HG03103 (cell line): ENCODE measurements at regions not wholly inside any gene's neighbourhood (a gene's known extent, or its start where the extent isn't known, plus 50 kb on each side); places are given as distances from the start of the nearest gene placed in this dataset.
"Not testable (repeated sequence)": the region's sequence is repeated elsewhere in the genome, so short reads cannot be mapped to it uniquely, and the experiment has no call there.

ENCODE experiments used
- ATAC-seq: cut with Tn5 transposase; IDR thresholded peaks from one replicate; pipeline ENCODE4 v1.9.1; 2021; ENCODE audit warnings: low read depth; ENCODE audit not compliant: unreplicated experiment

DNA sequence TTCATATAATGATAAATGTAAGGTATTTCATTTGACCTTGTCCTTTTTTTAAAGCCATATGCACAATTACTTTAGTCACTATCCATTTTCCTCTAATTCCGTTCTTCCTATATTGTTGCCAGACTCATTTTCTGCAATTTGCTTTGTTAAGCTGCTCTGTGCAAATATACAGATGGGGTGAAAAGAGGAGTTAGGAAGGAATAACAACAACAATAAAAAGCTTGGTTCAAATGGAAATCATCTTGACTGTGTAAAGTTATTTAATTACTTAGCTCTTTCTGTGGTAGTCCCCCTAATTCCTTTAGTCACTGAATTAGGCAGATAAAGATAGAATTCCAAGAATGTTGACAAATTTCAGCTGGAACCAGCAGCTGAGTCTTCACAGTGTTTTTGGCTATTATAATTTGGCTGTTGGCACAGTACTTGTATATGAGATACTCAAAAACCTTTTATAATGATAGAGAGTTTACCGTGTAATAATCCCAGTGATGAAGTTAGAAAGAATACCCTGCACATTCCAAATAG lies 838.0 kb downstream of the RPS29 start:
- ATAC-seq: no peak

DNA sequence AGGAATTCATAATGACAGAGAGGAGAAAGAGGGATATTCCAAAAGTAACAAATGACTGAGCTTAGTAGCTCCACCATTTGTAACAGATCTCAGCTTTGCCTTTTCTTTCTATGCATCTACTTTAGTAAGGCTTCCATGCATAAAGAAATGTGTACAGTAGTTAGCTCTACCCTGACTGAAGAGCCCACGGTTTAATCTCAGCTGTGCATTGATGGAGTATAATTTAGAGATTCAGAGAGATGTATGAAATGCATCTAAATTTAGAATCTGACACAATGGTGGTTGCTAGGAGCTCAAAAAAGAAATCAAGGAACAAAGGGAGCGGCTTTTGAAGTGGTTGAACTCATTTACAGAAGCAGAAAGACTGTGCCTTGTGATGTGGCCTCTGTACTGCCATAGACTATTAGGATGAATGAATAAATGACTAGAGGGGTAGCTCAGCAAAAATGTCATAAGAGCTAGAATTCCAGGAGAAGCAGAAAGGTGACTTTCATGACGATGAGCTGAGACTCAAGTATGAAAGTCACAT lies 838.6 kb downstream of the RPS29 start:
- ATAC-seq: no peak

DNA sequence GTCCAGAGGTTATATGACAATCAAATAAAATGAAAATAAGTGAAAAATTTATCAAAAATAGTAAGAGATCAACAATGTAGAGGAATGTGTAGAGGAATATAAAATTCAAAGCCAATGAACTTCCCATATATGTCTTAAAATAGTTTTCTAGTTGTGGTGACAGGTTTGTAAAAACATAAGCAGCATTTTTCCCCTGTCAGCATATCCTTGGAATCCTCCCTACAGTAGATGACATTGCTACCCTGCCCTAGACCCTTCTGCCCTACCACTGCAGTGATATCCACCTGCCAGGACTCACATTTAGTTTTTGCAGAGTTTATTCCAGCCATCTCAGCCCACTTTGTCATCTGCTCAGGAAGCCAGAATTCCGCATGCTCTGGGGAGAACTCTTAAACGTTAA lies 842.0 kb downstream of the RPS29 start:
- no peak for ATAC-seq

DNA sequence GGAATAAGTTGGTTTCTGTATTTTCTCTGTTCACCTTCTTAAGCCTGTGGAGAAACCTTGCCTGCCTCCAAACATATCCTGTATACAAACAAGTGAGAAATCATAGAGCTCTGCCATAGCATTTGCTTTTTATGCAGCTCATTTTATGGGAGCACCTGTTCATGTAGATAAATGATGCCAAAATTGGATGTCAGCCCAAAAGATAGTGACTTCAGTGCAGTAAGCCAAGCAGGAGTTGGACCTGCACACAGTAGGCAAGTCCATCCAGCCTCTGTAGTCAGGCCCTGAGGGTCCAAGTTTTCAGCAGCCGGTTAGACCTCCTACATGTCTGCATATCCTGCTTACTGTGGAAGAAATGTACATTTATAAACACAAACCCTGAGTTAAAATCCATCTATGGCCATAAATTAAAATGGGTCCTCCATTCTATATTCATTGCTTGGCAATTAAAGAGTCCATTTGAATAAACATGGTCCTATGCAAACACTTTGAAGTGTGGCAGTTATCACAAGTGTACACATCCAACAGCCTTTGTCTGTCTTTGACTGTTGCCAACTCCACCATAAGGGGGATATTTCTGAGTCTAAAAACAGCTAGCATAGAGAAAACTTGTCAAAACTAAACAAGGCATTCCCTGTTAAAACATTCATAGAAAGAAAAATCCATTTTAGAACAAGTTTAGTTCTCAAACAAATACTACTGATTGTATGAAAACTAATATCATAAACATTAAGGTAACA lies 847.8 kb downstream of the RPS29 start:
- no peak for ATAC-seq

DNA sequence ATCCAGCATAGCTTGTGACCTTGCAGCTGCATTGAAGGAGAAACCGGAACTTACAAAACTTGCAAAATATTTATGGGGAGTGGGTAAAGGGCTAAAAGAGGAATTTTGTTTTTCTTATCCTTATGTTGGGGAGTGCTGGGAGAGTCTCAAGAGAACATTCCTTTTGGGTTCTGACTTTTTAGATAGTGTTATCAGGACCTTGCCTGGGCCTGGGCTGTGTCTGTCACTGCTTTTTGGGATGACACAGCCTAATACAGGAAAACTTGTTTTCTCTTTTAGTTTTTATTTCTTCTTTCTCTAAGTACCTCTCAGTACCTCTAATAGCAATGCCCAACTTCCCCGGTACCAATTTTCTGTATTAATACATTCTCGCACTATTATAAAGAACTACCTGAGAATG lies 850.6 kb downstream of the RPS29 start:
- ATAC-seq: no peak

DNA sequence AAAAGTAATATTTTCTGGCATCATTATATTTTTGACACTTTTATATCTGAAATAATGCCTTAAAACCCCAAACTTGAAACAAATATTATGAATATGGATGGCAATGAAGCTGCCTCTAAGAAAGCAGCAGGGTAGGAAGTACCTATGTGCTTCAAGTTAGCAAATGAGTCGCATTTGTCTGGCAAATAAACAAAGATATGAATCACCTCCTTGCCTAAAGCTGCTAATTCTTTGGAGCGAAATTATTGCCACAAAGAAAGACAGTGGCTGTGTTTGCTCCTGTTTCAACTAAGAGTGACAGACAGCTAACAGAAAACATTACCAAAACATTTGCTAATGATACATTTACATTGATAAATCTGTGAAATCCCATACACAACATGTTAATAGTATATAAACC lies 854.9 kb downstream of the RPS29 start:
- no peak for ATAC-seq

DNA sequence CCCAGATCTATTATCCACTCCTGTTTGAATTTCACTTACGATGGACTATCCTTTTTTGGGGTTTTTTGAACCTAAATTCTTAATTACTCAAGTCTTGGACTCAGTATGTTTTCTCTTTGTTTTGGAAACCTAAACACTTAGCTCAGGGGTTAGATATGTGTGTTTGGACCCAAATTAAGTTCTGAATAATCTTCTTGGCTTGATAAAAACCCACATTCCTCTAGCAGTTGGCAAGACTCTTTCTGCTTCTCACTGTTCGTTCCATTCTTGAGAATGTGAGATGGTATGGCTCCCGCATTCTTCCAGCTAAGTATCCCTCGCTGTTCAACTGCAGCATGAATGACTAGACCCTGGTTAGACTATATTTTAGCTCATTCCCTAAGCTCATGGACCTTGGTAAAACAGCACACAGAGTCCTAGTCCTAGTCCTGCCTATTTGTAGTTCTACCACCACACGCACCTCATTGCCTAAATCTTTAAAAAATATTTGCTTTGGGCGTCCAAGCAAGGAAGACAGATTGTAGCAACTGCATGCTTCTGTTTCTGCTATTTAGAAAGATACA lies 860.0 kb downstream of the RPS29 start:
- ATAC-seq: no peak

DNA sequence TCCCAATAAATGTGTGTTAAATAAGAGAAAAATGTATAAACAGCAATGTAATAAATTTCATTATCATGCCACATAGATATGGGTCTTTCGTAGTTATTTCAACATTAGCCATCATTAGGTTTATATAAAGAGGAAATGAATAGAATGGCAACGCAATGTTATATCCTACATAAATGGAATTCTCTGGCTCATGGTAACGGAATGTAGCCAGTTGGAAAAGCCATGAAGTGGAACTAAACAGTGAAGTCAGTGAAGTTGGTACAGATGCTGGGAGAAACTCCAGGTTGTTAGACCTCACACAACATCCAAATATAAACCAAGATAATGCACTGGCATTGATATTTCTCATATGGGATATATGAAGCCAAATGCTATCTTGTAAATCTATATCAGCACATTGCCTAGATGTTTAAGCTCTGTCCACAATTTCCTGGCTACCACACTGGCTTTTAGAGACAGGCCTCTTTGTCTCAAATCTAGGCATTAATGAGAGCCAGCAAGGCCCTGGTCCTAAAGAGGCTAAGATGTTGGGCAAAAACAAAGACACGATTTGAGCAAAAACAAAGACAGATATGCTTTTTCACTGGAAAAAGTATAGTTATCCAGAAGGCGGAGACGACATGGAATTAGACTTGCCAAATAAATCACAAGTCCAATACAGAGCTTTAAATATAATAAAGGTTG lies 861.0 kb downstream of the RPS29 start:
- ATAC-seq: no peak

DNA sequence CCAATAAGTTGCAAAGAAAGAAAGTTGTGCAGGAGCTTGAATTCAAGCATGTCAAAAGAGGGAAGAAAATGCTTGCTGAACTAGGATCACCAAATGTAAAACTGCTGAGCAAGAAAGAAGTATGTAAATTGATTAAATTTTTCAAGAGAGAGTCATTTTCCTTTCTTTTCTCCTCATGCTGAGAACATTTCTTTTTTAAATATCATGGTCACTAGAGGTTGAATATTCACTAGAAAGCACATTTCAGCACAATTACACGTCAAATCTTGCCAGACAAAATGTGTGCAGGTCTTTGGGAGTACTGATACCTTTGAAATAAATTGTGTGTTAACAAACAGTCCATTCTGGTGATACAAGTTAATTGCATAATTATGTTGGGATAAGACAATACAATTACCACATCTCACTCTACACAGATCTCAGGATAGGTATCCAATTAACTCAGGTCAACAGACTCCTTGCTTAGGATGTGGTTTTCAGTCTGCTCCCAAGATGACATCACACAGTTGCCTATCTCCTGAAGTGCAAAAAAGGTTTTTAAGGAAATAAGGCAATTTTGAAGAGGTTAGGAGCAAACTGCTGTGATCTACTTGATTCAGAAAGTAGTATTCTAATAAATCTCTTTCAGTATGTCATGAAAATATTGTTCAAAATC lies 862.2 kb downstream of the RPS29 start:
- no peak for ATAC-seq

DNA sequence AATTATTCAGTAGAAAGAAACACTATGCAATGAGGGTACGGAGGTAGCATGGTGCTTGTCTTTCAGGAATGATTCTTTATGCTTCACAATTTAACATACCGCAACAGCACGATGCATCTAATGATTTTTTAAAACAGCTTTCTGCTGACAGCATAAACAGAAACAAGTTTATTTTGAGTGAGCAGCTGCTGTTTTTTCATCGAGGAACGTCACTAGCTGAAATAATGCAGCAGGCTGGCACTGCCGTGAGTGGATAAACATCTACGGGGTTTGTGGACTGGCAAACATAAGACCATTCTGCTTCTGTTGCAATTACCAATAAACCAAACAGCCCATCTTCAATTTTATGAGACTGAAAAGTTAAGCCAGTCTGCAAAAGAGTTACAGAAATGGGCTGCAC lies 871.8 kb downstream of the RPS29 start:
- no peak for ATAC-seq

DNA sequence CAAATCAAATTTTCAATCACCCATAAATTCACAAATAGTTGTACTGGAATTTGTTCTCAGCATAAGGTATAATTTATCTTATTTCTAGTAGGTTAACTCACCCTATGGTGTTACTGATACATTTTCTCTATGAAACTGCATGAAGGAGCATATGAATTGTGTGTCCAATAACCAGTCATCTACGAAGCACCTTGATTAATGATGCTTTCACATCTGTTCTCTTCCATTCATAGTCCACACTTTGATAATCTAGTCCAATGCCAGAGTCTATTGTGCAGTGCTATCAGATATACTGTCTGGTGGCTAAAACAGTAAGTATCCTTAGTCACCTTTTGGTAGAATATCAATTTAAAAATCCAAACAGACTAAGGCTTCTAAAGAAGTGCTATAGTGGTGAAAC lies 876.0 kb downstream of the RPS29 start:
- no peak for ATAC-seq

DNA sequence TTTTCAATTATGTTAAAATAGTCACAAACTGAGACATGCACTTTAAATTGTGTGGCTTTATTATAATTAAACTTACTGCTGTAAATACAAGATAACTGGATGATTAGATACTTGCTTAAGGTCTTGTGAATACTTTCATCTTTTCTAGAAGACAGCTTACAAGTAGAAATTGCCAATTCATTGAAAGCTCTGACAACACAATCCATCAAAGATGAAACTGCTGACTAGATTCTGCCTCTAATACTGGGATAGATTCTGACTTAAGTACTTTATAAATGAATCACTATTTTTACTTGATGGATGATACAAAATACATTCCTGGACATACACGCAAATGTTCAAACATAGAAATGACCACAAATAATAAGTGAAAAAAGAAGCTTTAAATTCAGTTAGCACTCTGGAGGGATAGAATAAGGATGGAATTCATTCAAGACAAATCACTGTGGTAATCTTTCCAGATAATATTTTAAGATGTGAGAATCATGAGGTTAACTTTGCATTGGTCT lies 876.8 kb downstream of the RPS29 start:
- no peak for ATAC-seq

DNA sequence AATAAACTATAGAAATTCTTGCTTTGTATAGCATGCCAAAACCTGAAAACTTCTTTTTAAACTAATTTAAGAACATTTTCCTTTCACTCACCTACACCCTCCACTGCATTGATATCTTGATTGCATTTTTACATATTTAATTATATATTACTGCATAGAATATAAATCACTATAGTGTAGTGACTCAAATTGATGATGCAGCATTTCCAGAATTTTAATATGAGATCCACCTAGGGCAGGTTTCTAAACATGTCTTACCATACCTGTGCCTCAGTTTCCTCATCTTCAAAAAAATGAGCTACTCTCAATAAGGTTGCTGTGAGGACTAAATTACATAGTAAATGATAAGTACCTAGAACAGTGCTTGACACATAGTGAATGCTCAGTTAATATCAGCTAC lies 881.5 kb downstream of the RPS29 start:
- ATAC-seq: no peak

DNA sequence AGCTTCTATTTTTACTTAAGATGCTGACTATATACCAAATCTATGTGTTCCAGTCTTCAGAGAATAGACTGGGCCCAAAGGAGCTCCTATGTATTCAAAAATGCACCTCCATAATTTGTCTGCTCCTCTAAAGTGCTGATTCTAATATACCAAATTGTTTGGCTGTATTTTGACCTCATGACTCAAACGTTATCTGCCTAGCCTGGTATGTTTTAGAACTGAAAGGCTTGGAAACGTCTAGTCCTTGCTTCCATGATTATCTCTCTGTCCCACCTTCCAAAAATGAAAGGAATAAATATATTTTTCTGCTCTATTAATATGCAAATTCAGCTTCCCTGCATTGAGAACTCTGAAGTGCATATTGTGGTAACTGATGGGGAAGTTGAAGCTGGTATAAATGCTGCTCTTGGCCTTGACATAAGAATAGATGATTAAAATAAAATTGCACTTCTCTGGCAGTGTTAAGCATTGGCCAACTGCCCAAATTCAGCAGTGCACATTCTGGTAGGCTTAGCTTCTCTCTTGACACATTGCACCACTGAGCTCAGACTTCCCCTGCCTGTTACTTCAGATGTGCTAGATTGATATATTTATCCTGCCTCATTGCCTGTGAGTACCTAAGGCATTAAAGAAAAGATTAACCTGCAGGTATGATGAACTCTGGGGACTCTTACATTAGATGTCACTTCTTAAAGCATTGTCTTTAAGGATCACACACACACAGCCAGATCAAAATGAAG lies 882.3 kb downstream of the RPS29 start:
- no peak for ATAC-seq

DNA sequence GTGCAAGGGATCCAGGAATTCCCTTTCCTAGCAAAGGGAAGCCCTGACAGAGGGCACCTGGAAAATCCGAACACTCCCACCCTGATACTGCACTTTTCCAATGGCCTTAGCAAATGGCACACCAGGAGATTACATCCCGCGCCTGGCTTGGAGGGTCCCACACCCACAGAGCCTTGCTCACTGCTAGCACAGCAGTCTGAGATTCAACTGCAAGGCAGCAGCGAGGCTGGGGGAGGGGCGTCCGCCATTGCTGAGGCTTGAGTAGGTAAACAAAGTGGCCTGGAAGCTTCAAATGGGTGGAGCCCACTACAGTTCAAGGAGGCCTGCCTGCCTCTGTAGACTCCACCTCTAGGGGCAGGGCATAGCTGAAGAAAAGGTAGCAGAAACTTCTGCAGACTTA lies 888.8 kb downstream of the RPS29 start:
- ATAC-seq: not testable (repeated sequence)

DNA sequence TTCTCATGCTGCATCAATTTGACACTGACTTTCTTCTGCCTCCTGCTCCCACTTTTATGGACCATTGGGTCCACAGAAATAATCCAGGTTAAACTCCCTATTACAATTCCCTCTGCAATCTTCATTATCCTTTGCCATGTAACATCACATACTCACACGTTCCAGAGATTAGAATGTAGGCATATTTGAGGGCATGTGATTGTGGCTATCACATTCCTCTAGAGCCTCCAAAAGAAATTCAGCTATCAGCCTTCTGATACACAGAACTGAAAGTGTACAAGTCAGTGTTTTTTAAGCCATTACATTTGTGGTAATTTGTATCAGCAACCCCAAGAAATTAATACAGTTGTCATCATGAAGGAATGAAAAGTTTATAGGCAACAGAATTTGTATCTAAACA lies 892.4 kb downstream of the RPS29 start:
- ATAC-seq: no peak

DNA sequence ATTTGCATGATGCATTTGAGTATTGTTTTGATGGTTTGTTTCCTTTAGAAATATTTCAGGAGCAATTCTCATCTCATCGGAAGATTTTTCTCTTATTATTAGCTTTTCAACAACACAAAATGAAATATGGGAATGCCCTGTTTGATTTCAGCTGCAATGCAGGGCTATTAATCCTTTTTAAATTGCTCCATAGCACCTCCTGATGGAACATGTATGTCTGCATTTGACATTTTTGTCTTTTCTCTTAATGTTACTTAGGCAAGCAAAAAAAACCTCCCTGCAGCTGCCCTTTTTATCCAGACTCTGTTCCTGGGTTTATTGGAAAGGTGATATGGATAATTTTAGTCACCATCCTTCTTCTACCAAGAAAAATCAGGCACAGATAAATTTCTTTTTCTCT lies 895.8 kb downstream of the RPS29 start:
- no peak for ATAC-seq

DNA sequence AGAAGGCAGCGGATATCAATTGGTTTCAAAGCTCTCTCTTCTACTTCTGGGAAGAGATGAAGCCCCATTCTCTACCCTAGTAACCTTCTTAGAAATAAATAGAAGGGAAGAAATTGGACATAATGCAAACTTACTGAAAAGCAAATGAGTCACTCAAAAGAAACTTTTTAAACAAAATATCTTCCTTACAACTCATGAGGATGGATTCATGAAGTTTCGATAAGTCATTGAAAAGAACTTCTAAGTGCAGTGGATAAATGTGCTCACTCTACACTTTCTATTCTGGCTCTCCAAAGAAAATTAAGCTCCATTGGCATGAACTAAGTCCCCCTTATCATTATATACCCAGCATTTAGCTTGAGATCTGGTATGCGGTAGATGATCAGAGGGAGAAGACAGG lies 899.5 kb downstream of the RPS29 start:
- ATAC-seq: no peak

DNA sequence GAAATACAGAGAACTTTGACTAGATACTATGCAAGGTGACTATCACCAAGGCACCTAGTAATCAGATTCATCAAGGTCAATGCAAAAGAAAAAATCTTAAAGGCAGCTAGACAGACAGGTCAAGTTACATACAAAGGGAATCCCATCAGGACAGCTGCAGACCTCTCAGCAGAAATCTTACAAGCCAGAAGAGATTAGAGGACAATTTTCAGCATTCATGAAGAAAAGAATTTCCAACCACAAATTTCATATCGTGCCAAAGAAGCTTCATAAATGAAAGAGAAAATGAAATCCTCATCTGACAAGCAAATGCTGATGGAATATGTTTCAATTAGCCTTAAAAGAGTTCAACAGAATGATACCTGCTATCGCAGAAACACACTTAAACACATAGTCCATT lies 913.7 kb downstream of the RPS29 start:
- ATAC-seq: no peak

DNA sequence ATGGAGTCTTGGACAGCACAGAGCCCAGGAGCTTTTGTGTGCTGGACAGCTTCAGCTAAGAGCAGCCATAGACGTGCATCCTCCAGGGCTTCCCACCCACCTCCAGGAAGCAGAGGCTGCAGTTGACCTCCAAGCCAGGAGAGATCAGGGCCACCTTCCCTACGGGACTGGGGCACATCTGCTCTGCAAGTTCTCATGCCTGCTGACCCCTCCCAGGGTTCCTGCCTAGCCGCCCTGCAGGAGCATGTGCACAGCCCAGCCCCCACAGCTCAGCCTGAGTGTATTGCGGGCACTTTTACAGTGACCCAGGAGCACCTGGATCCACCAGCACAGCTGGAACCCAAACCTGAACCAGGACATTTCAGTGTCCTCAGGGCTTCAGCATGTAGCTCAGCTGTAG lies 915.2 kb downstream of the RPS29 start:
- ATAC-seq: no peak
